AG09309 (cell line): ENCODE measurements at regions not wholly inside any gene's neighbourhood (a gene's known extent, or its start where the extent isn't known, plus 50 kb on each side); places are given as distances from the start of the nearest gene placed in this dataset.
A peak's percentile ranks its signal among the peaks of the same experiment; 100 is the strongest.

Experiments used
- DNase-seq: peaks from one replicate; pipeline ENCODE4 v3.0.0-alpha.2; 2010; ENCODE audit warnings: low read depth
- H3K4me3 ChIP-seq: 2 replicates; pipeline ENCODE4 v1.5.1; 2011; ENCODE audit warnings: mild to moderate bottlenecking, low read depth, low read length, moderate library complexity; ENCODE audit not compliant: control insufficient read depth
- CTCF ChIP-seq: IDR thresholded peaks from 2 replicates; pipeline ENCODE4 v1.5.1; 2011; ENCODE audit warnings: mild to moderate bottlenecking, low read depth, low read length, inconsistent platforms; ENCODE audit not compliant: insufficient read depth, control insufficient read depth; ENCODE audit errors: missing control alignments

- no peak for DNase-seq
- TF ChIP-seq CTCF: no peak
- H3K4me3 ChIP-seq: no peak overlapping the region
Measured at GRCh38 chr7:80563561-80564327, 51.9 kb upstream of the GNAT3 start.

- no peak for TF ChIP-seq CTCF
- H3K4me3 ChIP-seq: no peak overlapping the region
- DNase-seq: no peak
Measured at GRCh38 chr7:80565554-80565953, 53.7 kb upstream of the GNAT3 start.

- no peak for TF ChIP-seq CTCF
- H3K4me3 ChIP-seq: no peak overlapping the region
- DNase-seq: no peak
Measured at GRCh38 chr7:80581486-80582260, 56.8 kb upstream of the CD36 start.

DNA sequence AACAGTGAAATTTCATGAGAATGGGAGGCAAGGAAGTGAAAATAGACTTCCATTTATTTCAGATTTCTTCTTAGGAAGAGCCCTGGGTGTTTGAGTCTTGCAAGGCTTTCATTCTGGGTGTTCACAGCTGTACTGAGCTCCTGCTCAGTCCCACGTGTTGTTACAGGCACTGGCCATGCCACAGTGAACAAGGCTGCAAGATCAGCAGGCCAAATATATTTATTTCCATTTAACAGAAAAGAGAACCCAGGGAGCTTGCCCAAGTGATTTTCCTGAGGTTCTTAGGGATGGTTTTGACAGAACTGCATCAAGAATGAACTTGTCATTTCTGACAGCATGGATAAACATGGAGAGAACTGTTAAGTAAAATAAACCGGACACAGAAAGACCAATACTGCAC lies 54.5 kb upstream of the CD36 start:
- no peak for DNase-seq
- no peak for TF ChIP-seq CTCF
- no peak overlapping the region for H3K4me3 ChIP-seq

- no peak overlapping the region for H3K4me3 ChIP-seq
- DNase-seq: peak; percentile 13
- no peak for TF ChIP-seq CTCF
Measured at GRCh38 chr7:80584778-80585177, 53.7 kb upstream of the CD36 start.

DNA sequence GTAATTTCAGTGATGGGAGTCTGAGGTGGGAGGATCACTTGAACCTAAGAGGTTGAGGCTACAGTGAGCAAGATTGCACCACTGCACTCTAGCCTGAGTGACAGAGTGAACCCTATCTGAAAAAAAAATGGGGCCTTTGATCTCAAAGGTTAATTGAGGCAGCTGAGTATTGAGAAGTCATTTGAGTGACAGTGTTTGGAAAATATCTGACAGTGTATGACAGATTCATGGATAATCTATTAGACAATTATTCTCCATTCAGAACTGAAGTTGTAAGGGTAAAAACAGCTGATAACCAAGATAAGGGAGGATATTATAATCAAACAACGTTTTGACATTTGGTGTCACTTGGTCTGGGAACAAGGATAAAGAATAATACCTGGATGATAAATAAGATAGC lies 50.9 kb upstream of the CD36 start:
- no peak for TF ChIP-seq CTCF
- no peak for DNase-seq

More for the DNA sequence above, 50.9 kb upstream of the CD36 start:
- H3K4me3 ChIP-seq: no peak overlapping the region
